Neural crest cell (in vitro differentiated cells): ENCODE measurements at regions not wholly inside any gene's neighbourhood (a gene's known extent, or its start where the extent isn't known, plus 50 kb on each side); places are given as distances from the start of the nearest gene placed in this dataset.

ENCODE experiments used
- DNase-seq: peaks from one replicate; pipeline ENCODE4 v3.0.0; 2021; ENCODE audit warnings: low read depth, mixed read lengths, low spot score
- H3K27ac Mint-ChIP-seq: one replicate; pipeline ENCODE4 v1.8.0; 2021; ENCODE audit warnings: mild to moderate bottlenecking, mixed read lengths; ENCODE audit not compliant: unreplicated experiment
- H3K27me3 Mint-ChIP-seq: 2 replicates; pipeline ENCODE4 v1.8.0; 2021; ENCODE audit warnings: low read depth, mild to moderate bottlenecking, mixed read lengths
- H3K36me3 Mint-ChIP-seq: 2 replicates; pipeline ENCODE4 v1.8.0; 2021; ENCODE audit warnings: low read depth, mild to moderate bottlenecking, mixed read lengths
- H3K4me1 Mint-ChIP-seq: 2 replicates; pipeline ENCODE4 v1.8.0; 2021; ENCODE audit warnings: mixed read lengths
- H3K4me3 Mint-ChIP-seq: one replicate; pipeline ENCODE4 v1.8.0; 2021; ENCODE audit warnings: mild to moderate bottlenecking, mixed read lengths
- H3K9me3 Mint-ChIP-seq: 2 replicates; pipeline ENCODE4 v1.8.0; 2021; ENCODE audit warnings: mixed read lengths
- TF ChIP-seq, protein P1 (sequence below): fragments of 200-600 bp; sonication (generic); conservative IDR thresholded peaks from 2 replicates; pipeline ENCODE4 v1.5.0; 2021; ENCODE audit warnings: antibody characterized with exemption, mild to moderate bottlenecking

DNA sequence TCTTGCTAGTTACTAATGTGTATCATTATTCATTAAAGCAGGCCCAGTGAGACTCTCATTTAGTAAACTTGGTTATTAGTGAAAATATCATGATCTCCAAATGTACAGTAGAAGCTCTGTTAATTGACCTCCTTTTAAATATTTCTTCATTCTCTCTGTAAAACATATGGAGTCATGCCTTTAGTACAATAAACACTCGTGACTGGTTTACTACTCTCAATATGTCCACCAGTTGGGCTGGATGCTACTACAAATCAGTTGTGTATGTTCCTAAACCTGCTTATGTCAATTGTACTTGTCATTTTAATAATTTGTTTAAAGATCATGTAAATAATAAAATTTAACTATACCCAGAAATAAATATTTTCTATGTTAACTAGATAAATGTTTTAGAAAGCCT, 68.6 kb upstream of the COMTD1 start:
- Mint-ChIP-seq H3K4me1 (no peaks in the 10 kb centered on the region), H3K27me3 (no peaks in the 10 kb centered on the region), H3K4me3 (no peak overlapping the region), H3K9me3 (peaks cover 29% of the 10 kb centered on the region), H3K36me3 (peaks cover 9% of the 10 kb centered on the region), H3K27ac (no peak overlapping the region)
- DNase-seq, result no peak
- TF ChIP-seq, protein P1, sequence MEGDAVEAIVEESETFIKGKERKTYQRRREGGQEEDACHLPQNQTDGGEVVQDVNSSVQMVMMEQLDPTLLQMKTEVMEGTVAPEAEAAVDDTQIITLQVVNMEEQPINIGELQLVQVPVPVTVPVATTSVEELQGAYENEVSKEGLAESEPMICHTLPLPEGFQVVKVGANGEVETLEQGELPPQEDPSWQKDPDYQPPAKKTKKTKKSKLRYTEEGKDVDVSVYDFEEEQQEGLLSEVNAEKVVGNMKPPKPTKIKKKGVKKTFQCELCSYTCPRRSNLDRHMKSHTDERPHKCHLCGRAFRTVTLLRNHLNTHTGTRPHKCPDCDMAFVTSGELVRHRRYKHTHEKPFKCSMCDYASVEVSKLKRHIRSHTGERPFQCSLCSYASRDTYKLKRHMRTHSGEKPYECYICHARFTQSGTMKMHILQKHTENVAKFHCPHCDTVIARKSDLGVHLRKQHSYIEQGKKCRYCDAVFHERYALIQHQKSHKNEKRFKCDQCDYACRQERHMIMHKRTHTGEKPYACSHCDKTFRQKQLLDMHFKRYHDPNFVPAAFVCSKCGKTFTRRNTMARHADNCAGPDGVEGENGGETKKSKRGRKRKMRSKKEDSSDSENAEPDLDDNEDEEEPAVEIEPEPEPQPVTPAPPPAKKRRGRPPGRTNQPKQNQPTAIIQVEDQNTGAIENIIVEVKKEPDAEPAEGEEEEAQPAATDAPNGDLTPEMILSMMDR, result no peak

DNA sequence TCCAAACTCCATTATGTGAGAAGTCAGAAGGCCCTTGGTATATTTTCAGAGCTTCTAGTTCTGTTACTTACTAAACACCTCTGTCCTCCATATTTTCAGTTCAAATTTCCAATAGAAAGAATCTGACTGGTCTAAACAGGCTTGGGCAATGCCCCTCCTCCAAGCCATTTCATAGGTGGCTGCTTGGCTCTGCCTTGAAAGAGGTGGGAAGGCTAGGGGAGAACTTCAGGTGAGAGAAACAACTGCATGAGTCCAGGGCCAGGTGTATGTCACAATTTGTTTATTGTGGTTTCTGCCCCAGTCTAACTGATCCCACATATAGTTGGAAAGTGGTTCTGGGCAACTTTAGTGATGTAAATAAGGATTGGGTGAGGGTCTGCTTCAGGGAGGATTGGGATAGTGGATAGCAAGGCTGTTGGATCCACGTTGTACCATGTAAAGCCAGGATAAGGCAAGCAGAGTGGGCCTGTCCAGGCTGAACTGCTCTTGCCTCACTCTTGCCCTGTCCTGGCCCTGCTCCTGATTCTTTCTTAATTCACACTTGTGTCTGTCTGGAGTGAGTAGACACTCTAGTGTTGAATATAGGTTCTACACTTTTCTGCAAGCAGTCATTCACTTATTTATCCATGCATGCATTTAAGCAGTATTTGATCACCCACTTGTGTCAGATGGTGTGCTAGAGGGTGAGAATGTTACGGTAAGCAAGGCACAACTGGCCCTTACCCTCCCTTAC, 67.5 kb upstream of the COMTD1 start:
- H3K27me3 Mint-ChIP-seq, result no peaks in the 10 kb centered on the region
- H3K9me3 Mint-ChIP-seq, result peaks cover 26% of the 10 kb centered on the region
- DNase-seq, result no peak
- H3K4me3 Mint-ChIP-seq, result no peak overlapping the region
- TF ChIP-seq, protein P1, result no peak
- H3K27ac Mint-ChIP-seq, result no peak overlapping the region
- no peaks in the 10 kb centered on the region for H3K4me1 Mint-ChIP-seq
- peaks cover 9% of the 10 kb centered on the region for H3K36me3 Mint-ChIP-seq

- Mint-ChIP-seq H3K36me3 (peaks cover 9% of the 10 kb centered on the region), H3K4me3 (no peak overlapping the region), H3K4me1 (no peaks in the 10 kb centered on the region), H3K9me3 (peaks cover 18% of the 10 kb centered on the region), H3K27ac (no peak overlapping the region), H3K27me3 (no peaks in the 10 kb centered on the region)
- TF ChIP-seq, protein P1, result no peak
- DNase-seq, result no peak
These were observed 66.3 kb upstream of the COMTD1 start for GRCh38 chr10:75302029-75302428.

- H3K9me3 Mint-ChIP-seq, result peaks cover 5% of the 10 kb centered on the region
- H3K27ac Mint-ChIP-seq, result no peak overlapping the region
- no peaks in the 10 kb centered on the region for H3K27me3 Mint-ChIP-seq
- TF ChIP-seq, protein P1, result no peak
- DNase-seq, result no peak
- H3K4me3 Mint-ChIP-seq, result no peak overlapping the region
- peaks cover 4% of the 10 kb centered on the region for H3K36me3 Mint-ChIP-seq
- peaks cover 23% of the 10 kb centered on the region for H3K4me1 Mint-ChIP-seq
These were observed 61.4 kb upstream of the COMTD1 start for GRCh38 chr10:75297021-75297599.

DNA sequence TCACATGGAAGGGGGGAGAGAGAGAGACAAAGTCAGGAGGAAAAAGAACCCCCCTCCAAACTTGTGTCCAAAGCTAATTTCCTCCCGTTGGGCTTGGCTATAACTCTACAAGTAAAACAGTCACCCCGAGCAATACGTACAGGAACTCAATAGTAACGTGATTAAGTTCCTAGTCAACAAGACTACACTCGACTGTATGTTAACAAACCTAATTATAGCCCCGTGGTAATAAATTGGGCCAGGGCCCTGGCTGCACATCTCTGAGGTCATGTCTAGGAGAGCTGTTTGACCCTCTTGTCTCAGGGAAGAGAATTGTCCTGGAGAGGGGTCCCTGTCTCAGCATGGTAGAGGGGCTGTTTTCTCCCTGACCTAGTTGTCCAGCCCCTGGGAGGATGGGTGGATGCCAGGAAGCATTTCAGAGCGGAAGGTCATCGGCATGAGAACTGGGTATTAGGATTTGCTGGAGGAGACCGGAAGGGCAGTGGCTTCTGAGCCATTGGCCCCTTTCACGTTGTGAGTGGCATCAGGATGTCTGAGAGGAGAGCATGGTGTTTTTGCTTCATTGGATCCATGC, 60.2 kb upstream of the COMTD1 start:
- H3K36me3 Mint-ChIP-seq, result peaks cover 2% of the 10 kb centered on the region
- H3K4me3 Mint-ChIP-seq, result no peak overlapping the region
- no peaks in the 10 kb centered on the region for H3K27me3 Mint-ChIP-seq
- TF ChIP-seq, protein P1, result no peak
- no peak for DNase-seq
- no peak overlapping the region for H3K27ac Mint-ChIP-seq
- peaks cover 3% of the 10 kb centered on the region for H3K9me3 Mint-ChIP-seq
- peaks cover 29% of the 10 kb centered on the region for H3K4me1 Mint-ChIP-seq
